Esophagus muscularis mucosa (tissue), 4 donors: ENCODE measurements at regions not wholly inside any gene's neighbourhood (a gene's known extent, or its start where the extent isn't known, plus 50 kb on each side); places are given as distances from the start of the nearest gene placed in this dataset.
A peak's percentile ranks its signal among the peaks of the same experiment; 100 is the strongest.
"Not testable (repeated sequence)": the region's sequence is repeated elsewhere in the genome, so short reads cannot be mapped to it uniquely, and the experiment has no call there.

Experiments
- DNase-seq: peaks from one replicate; pipeline ENCODE4 v3.0.0-alpha.2; 2017; ENCODE audit errors: extremely low spot score
- H3K27ac ChIP-seq, 4 donors: fragments of 200-600 bp; sonication (generic); replicated peaks in 1 of 4; 1 replicate in 3 of 4; 2 replicates in 1 of 4; pipeline ENCODE4 v1.5.1; 2016 to 2019; ENCODE audit warnings: mild to moderate bottlenecking in 1 of 4
- H3K27me3 ChIP-seq, 4 donors: fragments of 200-600 bp; sonication (generic); one replicate each; pipeline versions ENCODE4 v1.5.1 to v1.6.0; 2016 to 2019
- H3K36me3 ChIP-seq, 4 donors: fragments of 200-600 bp; sonication (generic); one replicate each; pipeline ENCODE4 v1.5.1; 2016 to 2019
- H3K4me1 ChIP-seq, 4 donors: fragments of 200-600 bp; sonication (generic); one replicate each; pipeline ENCODE4 v1.5.1; 2016 to 2019
- H3K4me3 ChIP-seq, 4 donors: fragments of 200-600 bp; sonication (generic); 1 replicate in 2 of 4; 2 replicates in 2 of 4; pipeline ENCODE4 v1.5.1; 2016 to 2019; ENCODE audit warnings: mild to moderate bottlenecking in 4 of 4, moderate library complexity in 1 of 4
- H3K9me3 ChIP-seq, 4 donors: fragments of 200-600 bp; sonication (generic); 1 replicate in 3 of 4; 2 replicates in 1 of 4; pipeline ENCODE4 v1.5.1; 2016 to 2019
- CTCF ChIP-seq, 3 experiments: fragments of 200-600 bp in 2 of 3; fragments of 450-650 bp in 1 of 3; sonication (generic) in 2 of 3; IDR thresholded peaks; one replicate each; pipeline ENCODE4 v1.5.1; 2017 to 2019; ENCODE audit warnings: antibody characterized with exemption in 3 of 3, mild to moderate bottlenecking in 2 of 3, moderate library complexity in 1 of 3
- EP300 ChIP-seq: sonication (generic); formaldehyde crosslinking; IDR thresholded peaks from one replicate; pipeline ENCODE4 v1.6.1; 2017; ENCODE audit warnings: antibody characterized with exemption
- POLR2A ChIP-seq: fragments of 450-650 bp; IDR thresholded peaks from one replicate; pipeline ENCODE4 v1.6.1; 2017; ENCODE audit warnings: antibody characterized with exemption, moderate library complexity, mild to moderate bottlenecking, low read depth
- POLR2AphosphoS5 ChIP-seq, 2 donors: sonication (generic); formaldehyde crosslinking; IDR thresholded peaks; one replicate each; pipeline ENCODE4 v1.6.1; 2017; ENCODE audit warnings: antibody characterized with exemption in 2 of 2
- WGBS: methylation state at CpG from one replicate; pipeline ENCODE4 v1.1.5; 2018; 5-methylcytosine and 5-hydroxymethylcytosine counted together
- intact Hi-C: fragments of 100-400 bp; cut with DNase I; formaldehyde crosslinking; loops from one replicate; pipeline ENCODE4 v1.15.1; 2023

DNA sequence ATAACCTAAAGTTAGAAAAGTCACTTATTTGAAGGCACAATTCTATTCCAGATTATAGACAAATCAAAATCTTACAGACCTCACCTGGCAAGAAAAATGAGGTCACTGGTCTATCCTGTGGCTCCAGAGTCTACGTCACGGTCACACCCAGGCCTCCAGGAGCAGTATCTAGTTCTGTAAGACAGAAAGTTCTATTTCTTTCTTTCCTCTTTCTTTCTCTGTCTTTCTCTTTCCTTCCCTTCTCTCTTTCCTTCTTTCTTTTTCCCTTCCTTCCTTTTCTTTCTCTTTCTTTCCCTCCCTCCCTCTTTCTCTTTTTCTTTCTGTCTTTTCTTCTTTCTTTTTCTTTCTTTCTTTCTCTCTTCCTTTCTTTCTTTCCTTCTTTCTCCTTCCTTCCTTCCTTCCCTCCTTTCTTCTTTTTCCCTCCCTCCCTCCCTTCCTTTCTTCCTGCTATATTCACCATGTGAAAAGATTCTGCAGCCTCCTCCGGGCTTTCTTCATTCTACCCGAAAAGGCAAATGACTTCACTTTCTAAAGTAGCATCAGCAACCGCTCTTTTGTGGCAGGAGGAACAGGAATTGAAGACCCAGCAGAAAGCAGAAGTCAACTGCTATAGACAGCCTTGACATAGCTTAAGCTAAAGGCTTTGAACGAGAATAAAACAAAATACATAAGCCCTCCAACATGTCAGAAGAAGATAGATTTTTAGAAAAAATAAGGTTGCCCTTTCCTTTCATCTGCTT is 83.9 kb upstream of the SIRPG start:
- TF ChIP-seq CTCF (IDR thresholded peaks at IDR 0.05), result no peak
- no peak for TF ChIP-seq POLR2AphosphoS5 (IDR thresholded peaks at IDR 0.05)
- TF ChIP-seq POLR2A, result no peak
- no peak for TF ChIP-seq EP300
- Histone ChIP-seq H3K9me3 (no peaks in the 10 kb centered on the region), H3K27me3 (peaks cover 0 to 4% (median 0%) of the 10 kb centered on the region in 4 donors), H3K27ac (no peak overlapping the region), H3K36me3 (no peaks in the 10 kb centered on the region), H3K4me3 (no peak overlapping the region), H3K4me1 (no peaks in the 10 kb centered on the region)
- 74% methylated on average over 6 of the region's 6 CpGs for WGBS
- DNase-seq, result no peak
- intact Hi-C loops, result no loop called here

DNA sequence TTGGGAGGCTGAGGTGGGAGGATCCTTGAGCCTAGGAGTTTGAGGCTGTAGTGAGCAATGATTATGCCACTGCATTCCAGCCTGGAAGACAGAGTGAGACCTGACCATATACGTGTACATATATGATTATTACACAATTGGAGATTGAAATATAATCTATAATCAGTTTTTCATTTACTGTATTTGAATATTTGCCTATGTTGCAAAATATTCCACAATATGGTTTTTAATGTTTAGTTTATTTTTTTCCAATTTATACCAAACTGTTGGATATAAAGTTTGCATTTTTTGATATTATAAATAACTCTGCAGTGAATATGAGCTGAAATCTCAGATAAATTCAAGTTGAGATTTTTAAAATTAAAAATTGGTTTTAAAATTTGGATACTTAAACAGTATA is 79.6 kb upstream of the SIRPG start:
- no peak for TF ChIP-seq CTCF (IDR thresholded peaks at IDR 0.05)
- TF ChIP-seq POLR2A, result no peak
- TF ChIP-seq POLR2AphosphoS5 (IDR thresholded peaks at IDR 0.05), result no peak
- TF ChIP-seq EP300, result no peak
- intact Hi-C loops, result no loop called here
- H3K4me3 ChIP-seq, result no peak overlapping the region
- no peaks in the 10 kb centered on the region for H3K4me1 ChIP-seq
- no peaks in the 10 kb centered on the region for H3K9me3 ChIP-seq
- H3K27ac ChIP-seq, result no peak overlapping the region
- WGBS, result 83% methylated on average over 1 of the region's 1 CpG
- no peaks in the 10 kb centered on the region for H3K36me3 ChIP-seq
- DNase-seq, result no peak
- H3K27me3 ChIP-seq, result peaks cover 0 to 9% (median 0%) of the 10 kb centered on the region in 4 donors

GRCh38 chr20:1735417-1736089 is 78.0 kb upstream of the SIRPG start:
- H3K27me3 ChIP-seq, result peaks cover 0 to 9% (median 0%) of the 10 kb centered on the region in 4 donors
- H3K36me3 ChIP-seq, result no peaks in the 10 kb centered on the region
- no peak overlapping the region for H3K27ac ChIP-seq
- H3K9me3 ChIP-seq, result no peaks in the 10 kb centered on the region
- intact Hi-C loops, result no loop called here
- H3K4me1 ChIP-seq, result no peaks in the 10 kb centered on the region
- TF ChIP-seq POLR2AphosphoS5 (IDR thresholded peaks at IDR 0.05), result no peak
- TF ChIP-seq EP300, result no peak
- no peak for TF ChIP-seq CTCF (IDR thresholded peaks at IDR 0.05)
- no peak for TF ChIP-seq POLR2A
- no peak overlapping the region for H3K4me3 ChIP-seq
- peak; percentile 85 for DNase-seq
- 80% methylated on average over 35 of the region's 35 CpGs for WGBS

GRCh38 chr20:1734269-1734858 is 76.8 kb upstream of the SIRPG start:
- no peaks in the 10 kb centered on the region for H3K36me3 ChIP-seq
- H3K27me3 ChIP-seq, result peaks cover 0 to 9% (median 0%) of the 10 kb centered on the region in 4 donors
- TF ChIP-seq CTCF (IDR thresholded peaks at IDR 0.05), result no peak
- TF ChIP-seq POLR2A, result no peak
- TF ChIP-seq POLR2AphosphoS5 (IDR thresholded peaks at IDR 0.05), result no peak
- TF ChIP-seq EP300, result no peak
- H3K27ac ChIP-seq, result no peak overlapping the region
- 34% methylated on average over 4 of the region's 4 CpGs for WGBS
- H3K9me3 ChIP-seq, result no peaks in the 10 kb centered on the region
- intact Hi-C loops, result no loop called here
- no peaks in the 10 kb centered on the region for H3K4me1 ChIP-seq
- no peak overlapping the region for H3K4me3 ChIP-seq
- DNase-seq, result peak; percentile 34

GRCh38 chr20:1731828-1732375 is 74.3 kb upstream of the SIRPG start:
- H3K27me3 ChIP-seq, H3K9me3 ChIP-seq, H3K4me3 ChIP-seq, H3K4me1 ChIP-seq, intact Hi-C loops, H3K36me3 ChIP-seq, H3K27ac ChIP-seq: not testable (repeated sequence)
- 85% methylated on average over 6 of the region's 6 CpGs for WGBS
- peak; percentile 21 for DNase-seq

DNA sequence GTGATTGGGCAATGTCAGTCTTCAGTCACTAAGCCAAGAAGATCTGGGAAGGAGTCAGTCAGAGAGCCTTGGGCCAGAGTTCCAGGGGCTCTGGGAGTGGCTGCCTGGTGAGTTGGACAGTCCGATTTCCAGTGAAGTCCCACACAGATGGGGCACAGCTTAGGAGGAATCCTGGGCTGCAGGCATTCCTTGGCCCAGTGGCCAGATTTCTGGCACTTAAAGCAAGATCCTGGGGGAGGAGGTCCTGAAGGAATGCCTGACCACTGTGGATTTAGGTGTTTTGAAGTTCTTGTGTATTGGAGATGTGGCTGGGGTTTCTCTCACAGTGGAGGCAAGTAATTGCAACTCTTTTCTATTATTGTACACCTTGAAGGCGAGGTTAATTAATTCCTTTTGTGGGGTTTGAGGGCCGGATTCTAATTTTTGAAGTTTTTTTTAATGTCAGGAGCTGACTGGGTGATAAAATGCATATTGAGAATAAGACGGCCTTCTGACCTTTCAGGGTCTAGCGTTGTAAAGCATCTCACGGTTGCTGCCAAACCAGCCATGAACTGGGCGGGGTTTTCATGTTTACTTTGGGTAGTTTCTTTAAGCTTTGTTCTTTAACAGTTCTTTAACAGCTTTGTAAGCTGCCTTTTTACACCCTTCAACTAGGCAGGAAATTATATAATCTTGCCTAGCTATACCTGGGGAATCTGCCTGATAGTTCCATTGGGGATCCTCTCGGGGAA is 73.6 kb upstream of the SIRPG start:
- H3K27ac ChIP-seq, H3K4me1 ChIP-seq, intact Hi-C loops, H3K4me3 ChIP-seq, H3K36me3 ChIP-seq, H3K27me3 ChIP-seq, H3K9me3 ChIP-seq, DNase-seq: not testable (repeated sequence)
- WGBS, result 69% methylated on average over 6 of the region's 8 CpGs

- H3K27ac ChIP-seq, H3K27me3 ChIP-seq, H3K4me3 ChIP-seq, H3K36me3 ChIP-seq, intact Hi-C loops, H3K4me1 ChIP-seq: not testable (repeated sequence)
- peaks cover 0 to 12% (median 2%) of the 10 kb centered on the region in 4 donors for H3K9me3 ChIP-seq
- WGBS, result 79% methylated on average over 3 of the region's 3 CpGs
- peak; percentile 39 for DNase-seq
Measured at GRCh38 chr20:1727303-1727702, 69.7 kb upstream of the SIRPG start.
